ENCODE measurements at regions not wholly inside any gene's neighbourhood (a gene's known extent, or its start where the extent isn't known, plus 50 kb on each side); places are given as distances from the start of the nearest gene placed in this dataset.

DNA sequence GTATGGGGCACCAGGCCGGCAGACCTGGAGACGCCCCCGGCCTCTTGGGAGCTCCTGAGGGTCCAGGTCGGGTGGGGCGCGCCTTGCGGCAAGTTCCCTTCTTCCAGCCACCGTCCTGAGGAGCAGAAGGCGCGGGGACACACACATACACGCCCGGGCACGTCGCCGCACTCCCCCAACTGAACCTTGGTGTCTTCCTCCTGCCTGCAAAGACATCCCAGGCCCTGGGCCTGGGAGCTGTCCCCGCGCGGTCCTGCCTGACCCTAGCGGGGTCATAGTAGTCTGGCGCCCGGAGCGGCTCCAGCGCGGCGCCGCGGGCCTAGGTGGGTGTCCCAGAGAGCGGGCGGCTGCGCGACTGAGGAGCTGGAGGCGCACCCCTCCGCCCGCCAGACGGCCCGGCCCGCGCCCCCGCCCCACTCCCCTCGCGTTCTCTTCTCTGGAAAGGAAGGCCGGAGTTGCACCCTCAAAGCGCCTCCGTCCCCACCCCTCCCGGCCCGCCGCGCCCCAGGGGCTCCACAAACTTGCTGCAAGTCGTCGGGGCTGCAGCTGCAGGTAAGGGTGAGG lies 185.9 kb upstream of the LINGO1 start:
- DNase-seq: no peak

DNA sequence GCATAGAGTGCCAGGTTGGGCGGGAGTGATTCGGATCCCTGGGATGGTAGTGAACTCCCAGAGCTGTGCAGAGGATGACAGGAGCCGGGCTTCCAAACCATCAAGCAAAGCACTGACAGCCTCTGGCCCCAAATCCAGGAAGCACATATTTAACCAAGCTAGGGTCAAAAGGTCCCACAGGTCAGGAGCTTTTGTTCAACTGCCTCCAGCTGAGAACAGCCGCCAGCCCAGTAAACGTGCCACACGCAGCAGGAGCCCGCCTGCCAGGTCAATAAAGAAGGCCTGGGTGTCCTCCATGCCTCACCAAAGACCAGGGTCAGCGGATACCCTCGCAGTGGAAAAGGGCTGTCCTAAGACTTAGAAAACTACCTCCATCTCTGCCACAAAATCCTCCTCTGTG lies 184.7 kb upstream of the LINGO1 start:
- DNase-seq: no peak

DNA sequence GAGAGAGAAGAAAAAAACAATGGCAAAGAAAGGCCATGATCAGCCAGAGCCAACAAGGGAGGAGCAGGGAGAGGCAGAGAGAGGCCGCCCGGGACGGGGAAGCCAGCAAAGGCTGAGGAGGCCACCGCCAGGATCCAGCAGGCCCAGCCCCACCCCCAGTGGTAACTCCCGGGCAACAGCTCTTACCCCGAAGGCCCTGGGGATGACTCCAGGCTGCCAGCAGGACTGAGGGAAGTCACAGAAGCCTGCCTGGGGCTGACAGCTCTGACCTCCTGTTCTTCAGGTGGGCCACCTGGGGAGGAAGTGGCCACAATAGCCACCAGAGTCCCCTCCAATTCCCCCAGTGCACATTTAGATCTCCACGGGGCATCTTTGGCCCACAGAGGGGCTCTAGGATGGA lies 184.3 kb upstream of the LINGO1 start:
- DNase-seq: no peak

DNA sequence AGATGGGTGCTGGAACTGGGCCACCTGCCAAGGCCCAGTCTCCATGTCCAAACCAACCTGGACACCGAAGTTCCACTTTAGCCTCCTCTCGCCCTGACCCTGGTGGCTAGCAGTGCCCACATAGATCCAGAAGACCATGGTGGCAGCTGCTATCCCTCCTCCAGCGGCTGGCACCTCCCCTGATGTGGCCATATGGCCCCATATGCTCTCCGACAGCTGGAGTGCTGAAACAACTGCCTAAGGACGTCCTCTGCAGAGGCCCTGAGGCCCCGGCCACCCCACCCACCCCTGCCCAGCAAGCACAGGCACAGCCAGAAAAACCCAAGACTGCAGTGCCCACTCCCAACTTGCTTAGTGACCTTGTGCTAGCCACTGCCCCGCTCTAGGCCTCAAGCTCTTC lies 182.3 kb upstream of the LINGO1 start:
- DNase-seq: no peak

DNA sequence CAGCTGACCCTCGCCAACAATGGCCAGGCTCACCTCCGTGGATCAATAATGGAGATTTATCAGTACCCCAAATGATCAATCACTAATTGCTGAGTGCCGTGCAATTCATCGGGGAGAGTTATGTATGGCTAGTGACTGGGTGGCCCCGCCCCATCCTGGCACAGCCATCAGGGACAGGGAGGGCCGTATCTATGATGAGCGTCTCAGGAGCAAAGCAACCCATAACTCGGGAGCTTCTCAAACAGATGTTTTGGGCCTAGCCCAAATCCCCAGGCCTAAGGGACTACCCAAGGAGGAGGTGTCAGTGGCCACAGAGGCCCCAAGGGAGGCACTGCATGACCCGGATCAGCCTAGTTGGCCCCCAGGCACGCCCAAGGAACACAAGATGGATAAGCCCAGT lies 180.0 kb upstream of the LINGO1 start:
- no peak for DNase-seq

DNA sequence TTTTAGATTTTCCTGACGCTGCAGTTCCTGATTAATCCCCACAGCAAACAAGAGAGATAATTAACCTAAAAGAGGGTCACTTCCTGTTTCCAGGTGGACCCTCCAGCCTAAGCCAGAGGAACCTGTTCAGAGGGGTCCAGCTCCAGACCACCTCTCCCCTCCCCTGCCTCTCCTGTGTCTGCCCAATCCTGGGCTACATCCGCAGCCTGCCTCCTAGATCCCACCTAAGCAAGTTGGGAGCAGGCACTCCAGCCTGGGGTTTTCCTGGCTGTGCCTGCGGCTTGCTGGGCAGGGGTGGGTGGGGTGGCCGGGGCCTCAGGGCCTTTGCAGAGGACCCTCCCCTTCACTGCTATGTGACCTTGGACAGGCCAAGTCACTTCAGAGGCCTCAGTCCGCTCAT lies 178.6 kb upstream of the LINGO1 start:
- DNase-seq: no peak

DNA sequence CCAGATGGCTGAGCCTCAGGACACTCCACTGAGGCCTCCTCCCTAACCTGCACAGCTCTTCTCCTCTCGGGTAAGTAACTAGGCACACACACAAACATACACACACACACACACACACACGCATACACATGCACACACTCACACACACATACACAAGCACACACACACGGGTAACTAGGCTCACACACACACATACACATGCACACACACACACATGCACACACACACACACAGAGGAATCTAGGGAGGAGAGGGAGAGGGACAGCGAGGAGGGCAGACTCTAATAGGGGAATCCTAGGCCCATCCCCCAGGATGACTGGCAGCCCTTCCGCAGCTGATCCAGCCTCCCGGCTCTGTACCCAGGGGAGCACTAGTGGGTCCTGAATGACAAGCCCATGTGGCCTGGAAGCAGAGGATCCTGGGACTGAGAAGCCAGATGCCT lies 177.4 kb upstream of the LINGO1 start:
- no peak for DNase-seq

DNA sequence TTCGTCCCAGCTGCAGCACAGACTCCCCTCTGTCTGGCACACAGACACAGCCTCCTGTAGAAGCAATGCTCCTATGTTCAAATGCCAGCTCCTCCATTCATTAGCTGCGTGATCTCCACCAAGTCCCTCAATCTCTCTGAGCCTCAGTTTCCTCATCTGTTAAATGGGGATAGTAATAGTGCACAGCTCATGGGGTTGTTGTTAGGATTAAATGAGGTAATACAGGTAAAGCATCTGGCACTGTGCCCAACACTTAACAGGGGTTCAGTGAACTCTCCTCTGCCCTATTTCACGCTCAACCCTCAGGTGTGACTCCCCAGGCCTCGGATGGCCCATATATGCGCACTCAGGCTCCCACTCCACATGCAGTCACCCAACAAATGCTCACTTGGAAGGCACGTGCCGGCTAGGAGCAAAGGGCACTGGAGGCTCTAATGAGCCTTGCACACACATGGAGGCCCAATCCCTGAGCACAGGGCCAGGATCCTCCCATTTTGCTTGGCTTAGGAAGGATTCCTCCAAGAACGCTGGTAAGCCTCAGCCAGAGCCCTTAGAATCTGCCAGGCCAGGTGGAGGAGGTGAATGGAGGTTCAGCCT lies 176.0 kb upstream of the LINGO1 start:
- no peak for DNase-seq

DNA sequence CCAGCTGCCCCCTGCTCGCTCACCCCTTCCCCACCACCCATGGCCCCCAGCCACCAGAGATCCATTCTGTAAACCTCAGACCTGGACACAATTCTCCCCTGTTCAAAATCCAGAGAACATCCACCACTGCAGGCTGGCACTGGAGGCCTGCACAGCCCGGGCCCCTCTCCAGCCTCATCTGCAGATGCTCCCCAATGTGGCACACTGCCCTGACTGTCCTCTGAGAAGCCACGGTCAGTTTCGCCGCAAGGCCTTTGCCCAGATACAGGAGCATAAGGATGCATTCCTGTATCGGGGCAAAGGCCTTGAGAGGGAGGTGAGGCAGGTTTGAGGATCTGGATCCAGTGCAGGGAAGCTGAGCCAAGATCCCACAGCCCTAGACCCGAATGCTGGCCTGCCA lies 175.4 kb upstream of the LINGO1 start:
- DNase-seq: no peak

DNA sequence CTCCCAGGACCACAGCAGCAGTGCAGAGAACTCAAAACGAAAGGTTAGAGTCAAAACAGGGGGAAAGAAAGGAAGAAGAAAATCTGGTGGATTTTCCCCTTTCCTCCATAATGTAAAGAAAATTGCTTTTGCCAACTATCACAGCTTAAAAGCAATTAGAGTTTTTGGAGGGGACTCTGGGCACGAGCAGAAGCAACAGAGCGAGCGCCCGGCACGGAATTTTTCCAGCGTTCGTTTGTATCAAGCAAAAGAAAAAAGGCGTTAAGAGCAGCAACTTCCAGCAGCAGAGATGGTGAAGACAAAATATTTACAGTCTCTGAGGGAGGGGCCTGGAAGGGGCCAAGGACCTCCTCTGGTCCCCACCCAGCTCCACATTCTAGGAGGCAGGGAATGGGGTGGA lies 174.9 kb upstream of the LINGO1 start:
- no peak for DNase-seq

DNA sequence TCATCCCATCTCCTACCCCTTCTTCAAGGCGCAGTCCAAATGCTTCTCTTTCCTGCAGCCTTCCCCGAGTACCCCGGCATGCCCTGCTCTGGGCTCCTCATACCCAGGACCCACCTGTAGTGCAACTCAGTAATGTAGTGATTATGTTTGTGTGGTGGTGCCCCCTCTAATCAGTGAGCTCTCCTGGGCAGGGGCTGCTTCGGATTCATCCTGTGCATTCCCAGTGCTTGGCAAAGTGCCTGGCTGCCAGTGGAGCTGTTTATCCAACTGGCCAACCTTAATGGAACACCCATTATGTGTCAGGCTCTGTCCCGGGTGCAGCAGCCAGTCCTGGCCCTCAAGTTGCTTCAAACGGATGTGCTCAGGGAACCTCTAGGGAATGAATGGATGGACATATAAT lies 174.4 kb upstream of the LINGO1 start:
- no peak for DNase-seq

DNA sequence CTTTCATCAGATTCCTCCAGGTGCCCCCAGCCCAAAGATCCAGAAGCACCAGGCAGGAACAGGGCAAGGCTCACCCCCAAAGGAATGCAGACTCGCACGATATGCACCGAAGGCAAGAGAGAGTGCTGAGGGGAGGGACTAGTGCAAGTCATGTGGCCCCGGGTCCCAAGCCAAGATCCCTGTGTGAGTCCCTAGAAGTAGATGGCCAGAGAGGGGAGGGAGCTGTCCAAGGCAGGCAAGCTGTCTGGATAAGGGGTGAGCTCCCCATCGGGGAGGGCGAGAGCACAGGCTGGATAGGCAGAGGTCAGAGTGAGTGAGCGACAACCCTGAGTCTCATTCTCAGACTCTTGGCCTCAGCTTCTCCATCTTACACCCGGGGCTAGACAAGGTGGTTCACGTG lies 171.5 kb upstream of the LINGO1 start:
- no peak for DNase-seq

DNA sequence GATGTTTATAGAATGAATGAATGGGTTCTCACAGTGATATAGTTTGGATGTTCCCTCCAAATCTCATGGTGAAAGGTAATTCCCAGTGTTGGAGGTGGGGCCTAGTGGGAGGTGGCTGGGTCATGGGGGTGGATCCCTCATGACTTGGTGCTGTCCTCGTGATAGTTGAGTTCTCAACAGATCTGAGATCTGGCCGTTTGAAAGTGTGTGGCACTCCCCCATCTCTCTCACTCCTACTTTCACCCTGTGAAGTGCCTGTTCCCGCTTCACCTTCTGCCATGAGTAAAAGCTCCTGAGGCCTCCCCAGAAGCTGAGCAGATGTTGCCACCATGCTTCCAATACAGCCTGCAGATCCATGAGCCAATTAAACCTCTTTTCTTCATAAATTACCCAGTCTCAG lies 170.8 kb upstream of the LINGO1 start:
- no peak for DNase-seq

DNA sequence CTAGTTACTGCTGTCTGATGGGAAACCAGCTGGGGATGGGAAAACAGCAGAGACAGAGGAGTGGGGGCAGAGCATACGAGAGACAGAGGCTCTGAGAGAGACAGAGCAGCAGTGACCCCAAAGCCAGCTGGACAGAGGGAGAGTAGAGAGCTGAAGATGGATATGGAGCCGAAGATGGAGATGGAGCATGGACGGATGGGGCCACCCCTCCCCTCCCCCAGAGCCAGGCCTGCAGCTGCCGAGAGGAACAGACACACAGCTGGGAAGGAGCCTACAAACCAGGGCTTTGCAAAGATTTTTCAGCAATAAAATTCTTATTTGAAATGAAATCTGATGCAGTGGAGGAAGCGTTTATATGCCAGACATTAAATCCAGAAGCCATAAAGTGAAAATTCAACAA lies 167.6 kb upstream of the LINGO1 start:
- DNase-seq: no peak

DNA sequence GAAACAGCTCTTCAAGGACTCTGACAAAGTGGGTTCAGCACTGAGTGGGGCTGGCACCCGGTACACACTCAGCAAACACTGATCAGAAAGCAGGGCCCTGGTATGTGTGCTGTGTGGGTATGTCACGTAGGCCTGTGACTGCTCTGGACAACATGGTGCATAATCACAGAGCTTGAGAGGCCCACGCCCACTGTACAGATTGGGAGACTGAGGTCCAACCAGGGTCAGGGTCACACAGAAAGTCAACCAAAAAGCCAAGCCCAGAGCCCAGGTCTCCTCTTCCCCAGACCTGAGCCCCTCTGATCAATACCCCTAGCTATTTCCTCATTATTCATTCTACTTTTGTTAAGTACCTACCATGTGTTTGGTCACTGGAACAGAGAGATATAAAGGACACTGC lies 166.1 kb upstream of the LINGO1 start:
- no peak for DNase-seq

DNA sequence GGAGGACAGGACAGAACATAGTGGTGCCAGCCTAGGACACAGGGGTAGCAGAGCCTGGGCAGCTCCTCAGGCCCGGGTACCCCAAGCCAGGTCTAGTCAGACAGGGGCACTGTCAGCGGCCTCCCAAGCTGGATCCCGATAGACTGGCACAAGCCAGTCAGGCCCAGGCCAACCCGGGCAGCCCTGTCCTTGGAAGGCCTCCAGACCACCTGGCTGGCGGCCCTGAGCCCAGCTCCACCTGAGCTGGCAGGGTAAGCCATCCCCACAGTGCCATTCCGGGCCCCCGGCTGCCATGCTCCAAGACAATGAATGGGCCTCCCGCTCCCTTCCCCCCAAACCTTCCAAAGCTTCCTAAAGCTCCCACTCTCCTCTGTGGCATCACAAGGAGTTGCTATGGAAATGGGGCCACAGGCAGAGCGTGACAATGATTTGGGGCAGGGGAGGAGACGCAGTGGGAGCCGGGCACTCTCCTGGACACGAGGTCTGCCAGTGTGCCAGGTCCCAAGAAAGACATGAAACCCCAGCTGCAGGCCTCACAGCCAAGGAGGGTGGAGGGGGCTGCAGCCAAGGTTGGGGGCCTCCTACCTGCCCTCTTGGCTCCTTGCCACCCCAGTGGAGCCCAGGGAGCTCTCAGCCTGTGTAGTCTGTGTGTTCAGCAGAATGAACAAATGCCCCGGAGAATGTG lies 165.6 kb upstream of the LINGO1 start:
- DNase-seq: no peak

DNA sequence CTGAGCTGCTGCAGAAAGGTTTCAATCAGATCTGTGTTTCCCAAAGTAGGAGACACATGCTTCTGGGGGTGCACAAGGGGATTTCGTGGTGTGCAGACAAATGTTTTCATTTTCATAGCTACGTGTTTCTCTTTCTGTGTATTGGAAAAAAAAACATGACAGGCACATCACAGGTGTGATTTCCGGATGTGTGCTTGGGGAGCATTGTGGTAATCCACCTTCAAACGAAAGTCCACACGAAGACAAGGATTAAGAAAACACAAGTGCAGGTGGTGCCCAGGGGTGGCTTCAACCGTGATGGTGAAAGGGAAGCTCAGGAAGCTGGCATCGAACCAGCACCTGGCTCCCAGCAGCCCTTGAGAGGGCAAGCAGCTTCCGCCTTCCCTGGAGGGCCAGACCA lies 164.6 kb upstream of the LINGO1 start:
- DNase-seq: no peak

DNA sequence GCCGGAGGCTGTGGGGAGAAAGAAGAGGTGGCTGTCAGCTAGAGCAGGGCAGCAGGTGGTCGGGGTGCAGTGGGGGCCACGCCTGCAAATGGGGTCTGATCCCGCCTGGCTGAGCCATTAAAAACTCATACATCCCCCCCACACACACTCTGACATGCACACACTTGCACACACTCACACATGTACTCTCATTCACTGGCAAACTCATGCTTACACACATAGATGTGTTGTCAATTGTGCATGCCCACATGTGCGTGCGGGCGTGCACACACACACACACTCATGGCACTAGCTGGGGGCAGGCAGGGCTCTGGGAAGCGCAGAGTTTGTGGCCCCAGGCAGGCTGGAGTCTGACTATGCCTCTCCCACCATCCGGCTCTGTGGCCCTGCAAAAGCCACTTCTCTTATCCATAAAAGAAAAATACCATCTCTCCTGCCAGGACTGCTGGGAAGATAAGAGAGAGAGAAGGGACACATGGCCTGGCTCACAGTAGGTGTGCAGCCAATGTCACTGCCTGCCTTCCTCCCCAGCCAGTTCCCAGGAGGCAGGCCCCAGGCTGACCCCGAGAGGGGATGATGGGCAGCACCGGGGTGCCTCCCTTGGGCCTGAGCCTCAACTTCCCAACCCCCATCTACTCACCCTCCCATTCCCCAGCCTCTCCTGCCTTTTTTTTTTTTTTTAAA lies 163.5 kb upstream of the LINGO1 start:
- DNase-seq: no peak

DNA sequence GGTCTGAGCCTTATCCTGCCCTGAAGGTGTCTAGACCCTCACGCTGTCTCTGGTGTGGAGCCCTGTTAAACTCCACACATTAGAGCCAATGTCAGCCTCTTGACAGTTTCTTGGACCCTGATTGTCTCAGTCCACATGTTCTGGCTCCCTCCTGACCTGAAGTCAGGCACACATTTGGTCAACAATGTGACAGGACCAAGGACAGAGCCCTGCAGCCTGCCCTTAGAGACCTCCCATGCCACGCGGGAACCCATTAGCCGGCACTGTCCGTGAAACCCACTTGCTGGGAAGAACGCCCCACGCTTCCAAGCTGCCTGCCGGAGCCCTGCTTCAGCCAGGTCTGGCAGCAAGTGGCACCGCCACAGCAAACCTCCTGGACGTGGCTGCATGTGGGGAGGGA lies 162.7 kb upstream of the LINGO1 start:
- no peak for DNase-seq

DNA sequence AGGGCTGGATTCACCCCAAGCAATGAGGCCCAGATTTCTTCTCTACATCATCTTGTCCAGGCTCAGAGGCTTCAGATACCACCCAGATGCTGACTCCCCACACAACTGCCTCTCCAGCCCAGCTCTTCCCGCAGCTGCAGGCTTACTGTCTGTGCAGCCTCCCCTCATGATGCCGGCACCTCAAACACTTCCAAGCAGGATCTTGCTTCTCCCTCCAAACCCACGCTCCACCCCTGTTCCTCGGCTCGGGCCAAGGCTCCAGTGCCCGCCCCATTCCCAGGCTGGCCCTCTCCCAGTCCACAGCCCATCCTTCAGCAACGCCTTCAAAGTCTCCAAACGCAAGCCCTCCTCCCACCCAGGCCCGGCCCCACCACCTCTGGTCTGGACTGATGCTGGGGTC lies 159.2 kb upstream of the LINGO1 start:
- DNase-seq: no peak

DNA sequence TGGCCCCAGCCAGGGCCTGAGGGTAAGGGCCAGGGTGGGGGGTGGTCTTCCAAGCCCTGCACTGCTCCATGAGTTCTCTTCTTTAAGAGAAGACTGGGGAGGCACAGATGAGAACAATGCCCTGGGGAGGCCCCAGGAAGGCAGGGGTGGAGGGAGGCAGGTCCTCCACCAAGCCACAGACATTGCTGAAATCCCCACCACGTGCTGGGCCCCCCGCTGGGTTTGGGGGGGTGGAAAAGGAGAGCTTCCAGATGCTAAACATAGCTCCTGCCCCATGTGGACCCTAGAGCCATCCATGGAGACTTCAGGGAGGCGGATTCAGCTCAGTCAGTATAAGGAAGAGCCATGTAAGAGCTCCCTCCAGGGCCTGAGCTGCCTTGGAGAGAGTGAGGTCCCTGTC lies 157.8 kb upstream of the LINGO1 start:
- no peak for DNase-seq

DNA sequence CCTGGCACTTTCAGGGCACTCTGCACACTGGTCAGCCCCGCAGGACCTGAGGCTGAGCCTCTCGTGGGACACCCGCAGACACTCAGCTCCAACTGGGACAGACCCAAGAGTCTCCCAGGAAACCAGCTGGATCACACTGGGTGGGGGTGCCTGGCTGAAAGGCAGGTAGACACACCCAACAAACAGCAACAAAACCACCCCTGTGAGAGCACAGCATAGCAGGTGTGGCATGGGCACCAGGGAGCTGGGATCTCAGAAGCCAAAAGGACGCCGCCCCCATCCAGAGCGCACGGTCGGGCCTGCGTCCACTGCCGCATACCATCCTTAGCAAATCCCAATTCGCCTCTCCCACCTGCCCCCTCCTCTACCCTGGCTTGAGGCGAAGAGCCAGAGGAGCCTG lies 154.2 kb upstream of the LINGO1 start:
- DNase-seq: no peak

DNA sequence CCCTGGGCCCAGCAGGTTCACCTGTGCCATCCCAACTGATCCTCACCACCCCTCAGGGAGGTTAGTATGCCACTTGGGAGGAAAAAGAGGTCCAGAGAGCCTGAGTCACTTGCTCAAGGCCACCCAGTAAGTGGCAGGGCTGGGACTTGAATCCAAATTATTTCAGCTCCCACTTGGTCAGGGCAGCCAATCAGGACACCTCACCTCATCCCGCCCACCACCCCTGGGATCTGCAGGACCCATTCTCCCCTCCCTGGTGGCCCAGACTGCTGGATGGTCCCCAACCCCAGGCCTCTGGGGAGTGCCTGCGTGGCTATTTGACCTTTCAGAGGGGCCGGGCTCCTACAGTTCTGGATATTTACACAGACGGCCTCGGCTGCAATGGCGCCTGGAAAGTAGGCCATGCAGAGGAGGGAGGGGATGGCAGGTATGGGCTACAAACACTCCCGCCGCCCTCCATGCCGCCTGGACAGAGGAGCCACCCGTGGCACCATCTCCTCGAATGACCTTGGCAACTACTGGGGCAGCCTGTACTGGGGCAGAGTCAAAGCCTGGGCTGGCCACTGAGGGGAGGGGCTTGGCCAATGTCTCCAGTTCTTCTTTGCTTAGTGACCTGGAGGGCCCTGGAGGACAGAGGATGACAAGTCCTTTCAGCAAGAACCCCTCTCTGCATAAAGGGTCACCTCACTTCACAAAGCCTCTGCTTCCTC lies 153.6 kb upstream of the LINGO1 start:
- DNase-seq: no peak

Data from CD4-positive, alpha-beta T cell treated with Interleukin-17A for 1 hour (primary cell).